Stimulated activated CD4-positive, alpha-beta T cell treated with anti-CD3 and anti-CD28 coated beads, Interleukin-2, amount 100 ng/mL, for 24 hours (primary cell): ENCODE measurements at regions not wholly inside any gene's neighbourhood (a gene's known extent, or its start where the extent isn't known, plus 50 kb on each side); places are given as distances from the start of the nearest gene placed in this dataset.
A peak's percentile ranks its signal among the peaks of the same experiment; 100 is the strongest.

Experiments used
- DNase-seq, 2 donors: peaks; one replicate each; pipeline ENCODE4 v3.0.0-alpha.2; 2020

DNA sequence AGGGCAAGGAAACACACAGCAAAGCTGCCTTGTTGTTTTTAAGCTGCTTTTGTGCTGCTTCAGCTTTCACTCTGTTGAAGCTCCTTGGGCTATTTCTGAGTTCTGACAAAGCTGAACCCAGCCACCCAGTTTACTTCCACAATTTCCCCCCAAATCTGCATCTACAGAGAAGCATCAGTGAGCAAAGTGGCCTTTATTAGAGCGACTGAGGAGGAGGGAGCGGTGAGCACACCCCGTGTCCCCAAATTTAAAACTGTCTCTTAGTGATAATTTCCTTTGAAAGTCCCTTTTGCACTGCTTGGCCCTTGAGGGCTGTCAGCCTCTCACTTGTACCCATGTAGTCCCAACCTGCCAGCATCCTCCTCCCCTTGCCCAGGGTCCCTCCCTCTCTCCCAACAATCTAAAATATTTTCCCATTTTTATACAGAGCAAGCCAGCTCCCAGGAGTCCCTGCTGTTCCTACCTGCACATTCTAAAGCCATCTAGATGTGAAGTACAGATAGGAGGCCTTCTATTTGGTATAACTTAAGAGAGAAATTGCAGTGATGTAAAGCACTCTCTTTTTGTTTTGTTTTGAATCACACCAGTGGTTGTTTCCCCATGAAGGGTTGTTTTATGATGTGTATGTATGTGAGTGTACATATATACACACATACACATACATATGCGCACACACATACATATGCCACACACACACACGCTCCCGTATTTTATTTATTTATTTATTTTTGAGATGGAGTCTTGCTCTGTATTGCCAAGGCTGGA lies 313.5 kb downstream of the TLE4 start:
- DNase-seq = no peak

DNA sequence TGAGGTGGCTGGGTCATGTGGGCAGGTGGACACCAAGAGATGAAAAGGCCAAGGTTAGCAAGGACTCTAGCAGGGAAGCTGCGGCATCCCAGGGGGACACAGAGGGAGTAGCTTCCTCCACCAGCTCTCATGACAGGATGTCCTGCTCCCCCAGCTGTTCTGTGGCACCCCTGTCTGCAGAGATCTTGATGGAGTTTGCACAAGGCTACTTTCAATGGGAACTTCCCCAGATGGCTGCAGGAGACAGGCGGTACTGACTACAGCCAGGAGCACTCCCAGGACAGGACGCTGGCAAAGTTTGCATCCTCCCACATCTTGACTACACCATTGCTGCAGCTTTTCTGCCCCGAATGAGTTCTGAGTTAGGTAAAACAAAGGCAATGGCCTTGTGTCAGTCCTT lies 312.8 kb downstream of the TLE4 start:
- DNase-seq = no peak

DNA sequence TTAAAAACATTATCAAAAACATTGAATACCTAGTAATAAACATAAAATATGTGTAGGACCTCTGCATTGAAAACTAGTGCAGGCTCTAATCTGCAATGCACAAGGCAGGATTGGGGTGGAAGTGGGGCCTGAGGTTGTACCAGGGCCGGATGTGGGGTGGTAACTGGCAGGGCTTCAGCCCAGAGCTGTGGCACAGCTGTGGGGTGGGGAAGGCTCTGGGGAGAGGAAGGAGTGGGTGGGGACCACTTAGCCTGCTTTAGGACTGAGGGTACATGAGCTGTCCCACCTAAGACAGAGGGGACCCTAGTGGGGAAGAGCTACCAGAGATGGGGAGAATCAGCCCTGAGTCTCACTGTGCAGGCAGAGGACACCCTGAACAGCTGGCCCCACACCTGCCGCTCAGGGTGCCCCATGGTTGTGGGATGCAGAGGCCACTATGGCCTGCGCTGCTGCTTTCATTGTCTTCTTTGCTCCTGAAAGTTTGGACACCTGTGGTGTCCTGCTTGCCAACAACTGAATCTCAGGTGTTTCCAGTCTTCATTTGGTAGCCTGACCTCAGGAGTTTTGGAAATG lies 311.4 kb downstream of the TLE4 start:
- peak in 1 of 2 donors; percentile 27 for DNase-seq

DNA sequence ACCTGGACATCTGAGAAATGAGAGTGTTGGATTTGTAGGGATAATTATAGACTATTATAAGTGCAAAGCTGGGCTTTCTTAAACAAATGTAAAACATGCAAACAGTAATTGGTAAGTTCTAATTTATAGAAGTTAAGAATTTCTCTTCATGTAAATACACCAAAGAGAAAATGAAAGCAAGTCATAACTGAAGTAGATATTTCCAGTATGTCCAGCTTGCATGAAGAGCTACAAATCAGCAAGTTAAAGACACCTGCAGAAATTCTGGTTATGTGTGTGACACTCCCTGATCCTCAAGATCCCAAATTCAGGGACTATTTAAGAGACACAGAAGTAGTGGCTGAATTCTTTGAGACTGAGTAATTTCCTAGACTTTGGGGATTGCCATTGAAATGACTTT lies 308.9 kb downstream of the TLE4 start:
- no peak for DNase-seq

DNA sequence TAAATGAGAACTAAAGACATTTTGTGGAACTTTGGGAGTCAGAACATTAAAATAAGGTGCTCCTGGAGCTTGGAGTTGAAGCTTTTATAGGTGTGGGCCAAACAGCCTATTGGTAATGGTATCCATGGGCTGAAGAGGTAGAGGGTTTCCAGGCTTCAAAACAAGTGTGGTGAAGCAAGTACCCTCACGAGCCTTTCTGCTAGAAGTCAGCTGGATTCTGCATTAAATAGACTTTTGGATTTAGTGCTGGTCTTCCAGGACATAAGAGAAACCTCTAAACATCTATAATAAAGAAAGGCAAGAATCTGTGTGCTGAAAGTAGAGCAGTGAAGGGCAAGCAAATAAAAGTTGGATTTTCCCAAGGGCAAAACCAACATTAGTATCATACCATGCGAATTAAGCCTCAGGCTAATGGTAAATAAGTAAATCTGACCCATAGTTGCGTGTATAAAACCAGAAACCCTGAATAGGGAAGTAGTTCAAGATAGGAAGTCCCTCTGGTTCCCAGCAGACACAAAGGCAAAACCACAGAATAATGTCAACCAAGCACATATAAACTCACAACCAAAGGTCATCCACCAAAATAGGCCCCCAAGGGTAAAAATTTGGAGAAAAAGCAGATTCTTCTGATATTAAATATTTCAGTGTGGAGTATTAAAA lies 306.3 kb downstream of the TLE4 start:
- DNase-seq = no peak

DNA sequence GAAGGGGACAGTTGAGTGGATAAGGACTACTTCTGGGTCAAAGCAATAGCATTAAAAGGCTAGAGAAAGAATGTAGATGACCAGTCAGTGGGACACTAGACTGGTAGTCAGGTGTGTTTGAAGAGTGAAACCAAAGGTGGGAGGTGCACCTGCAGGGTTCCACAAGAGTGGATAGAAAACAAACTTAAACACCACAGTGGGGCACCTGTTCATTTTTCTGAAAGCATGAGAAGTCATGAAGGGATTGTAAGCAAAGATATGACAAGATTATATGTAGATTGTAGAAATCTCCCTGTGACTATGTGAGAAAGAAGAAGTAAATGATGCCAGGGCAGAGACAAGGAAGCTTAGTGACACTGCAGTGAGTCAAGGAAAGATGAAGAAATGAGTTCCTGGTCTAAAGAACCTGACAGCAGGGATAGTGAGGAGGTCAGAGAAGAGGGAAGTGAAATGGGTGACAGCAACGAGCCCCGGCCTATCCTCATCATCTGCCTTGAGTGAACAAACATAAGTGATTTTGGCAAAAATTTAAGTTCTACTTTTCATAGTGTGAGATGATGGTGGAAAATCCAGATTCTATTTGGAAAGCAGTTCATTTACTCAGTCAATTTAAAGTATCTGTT lies 296.9 kb downstream of the TLE4 start:
- DNase-seq = no peak

DNA sequence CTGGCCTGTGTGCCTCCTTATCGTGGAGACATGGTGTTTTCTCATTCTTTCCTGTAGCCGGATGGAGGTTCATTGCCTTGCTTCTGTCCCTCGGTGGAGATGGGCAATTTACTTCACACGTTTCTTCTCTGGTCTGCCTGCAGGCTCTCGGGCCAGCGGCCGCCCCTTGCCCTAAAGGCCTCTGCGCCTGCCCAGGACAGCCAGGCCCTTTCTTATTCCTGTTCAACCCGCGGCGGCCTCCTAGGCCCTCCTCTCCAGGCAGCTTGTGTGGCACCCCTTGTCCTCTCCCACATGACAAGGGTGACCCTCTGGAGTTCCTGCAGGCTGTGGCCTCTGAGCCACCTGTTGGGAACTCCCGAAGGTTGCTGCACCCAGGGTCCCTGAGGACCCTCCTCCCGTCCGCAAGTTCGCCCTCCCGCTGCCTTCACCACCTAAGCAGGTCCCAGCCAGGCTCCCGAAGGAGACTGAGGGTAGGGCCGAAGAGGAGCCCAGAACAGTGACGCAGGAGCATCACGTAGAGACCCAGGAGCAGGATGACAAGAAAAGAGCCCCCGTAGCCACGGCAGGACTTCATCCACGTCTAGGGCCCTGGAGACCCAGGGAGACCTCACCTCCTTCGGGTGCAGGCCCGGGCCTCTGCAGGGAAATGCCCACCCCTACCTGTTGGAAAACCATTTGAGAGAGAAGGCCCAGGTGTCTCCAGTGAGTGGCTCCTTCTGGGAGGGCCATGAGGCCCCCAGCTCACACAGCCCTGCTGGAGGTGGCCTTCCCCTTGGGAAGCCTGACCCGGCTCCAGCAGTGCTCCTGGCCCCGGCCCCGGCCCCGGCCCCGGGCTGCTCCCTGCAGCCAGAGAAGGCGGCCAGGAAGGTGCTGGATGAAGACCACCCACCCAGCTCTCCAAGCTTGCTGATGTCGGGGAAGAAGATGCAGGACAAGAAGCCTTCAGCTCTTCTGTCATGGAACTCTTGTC lies 291.4 kb downstream of the TLE4 start:
- no peak for DNase-seq

DNA sequence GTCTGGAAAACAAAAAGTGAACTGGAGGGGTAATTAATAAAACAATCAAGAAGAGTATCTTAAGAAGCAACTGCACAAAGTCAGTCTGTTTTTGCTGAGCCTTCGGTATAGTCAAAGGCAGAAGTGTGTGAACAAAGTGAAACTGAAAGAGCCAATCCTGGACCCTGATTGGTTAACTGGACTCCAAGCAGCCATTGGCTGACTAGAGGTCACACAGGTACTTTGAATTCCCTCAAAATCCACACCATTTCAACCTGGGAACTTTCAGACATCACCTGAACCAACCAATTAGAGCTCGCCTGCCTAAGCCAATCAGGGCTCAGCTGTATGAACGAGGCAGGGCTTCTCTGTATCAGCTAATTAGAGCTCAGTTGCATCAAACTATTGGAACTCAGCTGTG lies 286.7 kb downstream of the TLE4 start:
- no peak for DNase-seq

DNA sequence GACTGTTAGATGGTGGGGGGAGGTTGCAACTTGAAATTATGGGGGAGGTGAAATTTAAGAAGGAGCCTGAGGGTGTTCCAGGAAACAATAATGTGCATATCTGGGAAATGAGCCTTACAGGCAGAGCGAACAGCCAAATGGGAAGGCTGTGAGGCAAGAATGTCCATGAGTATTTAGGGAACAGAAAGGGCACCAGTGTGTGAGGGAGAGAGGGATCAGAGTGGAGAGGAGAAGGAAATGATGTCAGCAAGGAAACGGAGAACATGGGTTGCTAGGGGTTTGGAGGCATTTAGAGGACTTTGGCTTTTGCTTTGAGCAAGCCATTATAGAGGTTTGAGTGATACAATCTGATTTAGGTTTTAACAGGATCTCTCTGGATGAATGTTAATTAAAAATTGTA lies 285.4 kb downstream of the TLE4 start:
- no peak for DNase-seq

DNA sequence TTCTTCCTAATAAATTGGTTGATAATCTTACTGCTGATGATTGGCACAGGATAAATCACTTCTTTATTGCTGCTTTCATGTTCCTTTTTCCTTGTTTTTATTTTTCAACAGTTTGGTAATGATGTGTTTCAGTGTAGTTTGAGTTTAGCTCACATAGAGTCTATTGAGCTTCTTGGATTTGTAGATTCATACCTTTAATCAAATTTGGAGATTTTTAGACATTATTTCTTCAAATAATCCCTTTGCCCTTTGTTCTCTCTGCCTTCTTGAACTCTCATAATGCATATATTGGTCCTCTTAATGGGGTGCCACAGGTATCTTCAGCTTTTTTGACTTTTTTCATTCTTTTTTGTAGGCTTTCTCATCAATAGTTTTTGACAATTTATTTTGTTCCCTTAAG lies 275.3 kb downstream of the TLE4 start:
- DNase-seq = no peak

DNA sequence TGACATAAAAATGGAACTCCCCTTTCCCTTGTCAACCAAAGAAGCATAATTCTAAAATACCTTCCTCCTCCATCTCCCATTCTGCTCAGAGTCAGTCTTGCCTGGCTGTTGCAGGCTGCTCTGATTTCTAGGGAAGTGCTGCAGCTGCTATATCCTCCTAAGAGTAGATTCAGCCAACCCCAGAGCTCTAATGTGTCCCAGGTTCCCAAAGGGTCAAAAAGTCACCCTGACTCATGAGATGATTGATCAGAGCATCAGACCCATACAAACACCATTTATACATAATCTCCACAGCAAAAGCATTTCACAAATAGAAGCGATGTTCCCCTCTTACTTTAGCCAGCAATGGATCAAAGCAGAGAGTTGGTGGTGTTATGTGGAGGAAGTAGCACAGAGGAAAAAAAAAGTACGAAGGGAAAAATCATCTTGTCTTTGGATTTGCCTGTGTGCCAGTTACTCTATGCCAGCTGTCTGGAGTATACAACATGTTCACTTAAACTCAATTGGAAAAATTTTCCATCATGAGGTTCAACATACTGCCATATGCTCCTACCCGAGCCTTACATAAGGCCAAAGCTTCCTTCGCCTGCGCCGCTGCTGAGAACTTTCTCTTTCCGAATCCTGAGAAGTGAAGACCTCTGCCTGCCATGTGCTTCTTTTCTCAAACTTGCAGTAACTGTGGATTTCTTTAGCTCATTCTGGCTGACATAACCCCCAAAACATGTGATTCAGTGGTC lies 258.0 kb downstream of the TLE4 start:
- no peak for DNase-seq

DNA sequence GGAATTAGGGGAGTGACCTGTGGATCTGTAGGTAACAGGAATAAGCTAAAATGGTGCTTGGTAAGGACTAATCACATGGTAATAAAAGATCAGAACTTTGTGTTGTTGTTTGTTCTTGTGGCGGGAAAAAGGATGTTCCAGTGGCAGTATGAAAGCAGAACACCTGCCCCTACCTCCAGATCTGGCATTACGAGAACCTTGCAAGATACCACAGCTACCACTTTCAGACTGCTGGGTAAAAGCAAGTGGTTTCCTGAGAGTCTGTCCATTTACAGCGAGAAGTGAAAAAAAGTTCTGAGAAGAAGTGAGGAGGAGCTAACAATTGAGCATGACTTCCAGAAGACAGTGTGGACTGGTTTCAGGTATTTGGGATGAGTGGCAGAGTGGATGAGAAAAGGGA lies 252.5 kb downstream of the TLE4 start:
- DNase-seq = no peak

DNA sequence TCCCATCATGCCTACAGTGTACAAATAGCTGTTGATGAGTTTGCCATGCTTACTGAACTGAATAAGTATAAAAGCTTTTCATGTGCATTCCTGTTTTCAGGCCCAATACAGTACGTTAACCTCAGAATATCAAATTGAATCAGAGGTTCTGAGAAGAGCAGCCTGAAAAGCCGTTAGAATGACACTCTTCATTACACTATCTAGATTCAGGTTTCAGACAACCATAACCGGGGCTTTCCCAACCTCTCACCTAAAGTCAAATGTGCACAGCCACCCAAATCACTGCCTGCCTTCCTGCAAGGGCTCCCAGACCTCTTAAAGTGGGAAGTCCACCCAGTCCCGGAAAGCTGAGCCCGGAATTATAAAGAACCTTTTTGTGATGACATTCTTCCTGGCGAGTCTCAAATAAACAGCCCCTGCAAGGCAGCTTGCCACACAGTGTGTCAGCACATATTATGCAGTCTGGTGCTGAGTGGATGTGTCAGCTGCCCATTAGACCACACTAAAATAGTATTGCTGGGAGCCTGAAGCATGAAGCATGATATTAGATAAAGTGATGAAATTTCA lies 245.8 kb downstream of the TLE4 start:
- no peak for DNase-seq

DNA sequence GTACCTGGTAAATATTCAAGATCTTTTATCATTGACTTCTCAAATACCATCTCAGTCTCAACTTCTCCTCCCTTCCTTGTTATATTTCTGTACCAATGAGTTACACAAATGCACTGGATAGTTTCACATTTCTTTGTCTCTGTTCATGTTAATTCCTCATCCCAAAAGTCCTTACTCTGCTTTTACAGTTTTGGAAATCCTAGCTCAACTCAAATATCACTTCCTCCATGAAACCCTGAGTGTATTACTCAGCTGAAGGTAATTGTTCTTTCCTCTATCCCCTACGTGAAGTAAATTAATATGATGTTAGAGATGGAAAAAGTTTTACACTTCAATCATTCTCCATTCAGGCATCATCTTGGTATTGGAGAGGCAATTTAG lies 241.5 kb downstream of the TLE4 start:
- no peak for DNase-seq

DNA sequence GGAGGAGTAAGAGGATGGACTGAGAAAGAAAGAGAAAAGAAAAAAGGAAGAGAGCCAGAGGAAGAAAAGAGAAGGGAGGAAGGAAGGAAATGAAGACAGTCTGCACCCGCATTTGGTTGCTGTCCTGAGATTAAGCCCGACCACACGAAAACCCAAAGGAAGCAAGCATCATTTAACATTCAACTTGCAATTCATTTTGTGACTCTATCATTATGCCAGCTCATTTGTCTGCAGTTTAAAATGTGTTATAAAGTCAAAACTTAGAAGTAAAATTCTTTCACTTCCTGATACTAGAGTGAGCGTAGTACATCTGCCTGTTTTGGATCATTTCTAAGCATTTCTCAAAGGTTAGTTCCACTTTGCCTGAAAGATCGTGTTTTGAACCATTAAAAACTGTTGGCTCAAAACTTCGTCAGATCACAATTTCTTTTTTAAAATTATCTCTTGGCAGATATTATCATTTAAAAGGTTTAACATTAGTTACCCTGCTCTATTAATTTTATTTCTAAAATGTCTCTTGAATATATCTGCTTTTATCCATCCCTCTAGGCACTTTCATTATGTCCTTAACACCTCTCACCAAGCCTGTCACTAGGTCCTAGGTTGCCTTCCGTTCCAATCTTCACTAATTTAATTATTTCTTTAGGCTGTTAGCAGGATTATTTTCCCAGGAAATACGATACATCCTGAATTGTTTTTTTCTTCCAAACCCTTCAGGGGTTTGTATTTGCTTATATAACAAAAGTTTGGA lies 240.9 kb downstream of the TLE4 start:
- no peak for DNase-seq

DNA sequence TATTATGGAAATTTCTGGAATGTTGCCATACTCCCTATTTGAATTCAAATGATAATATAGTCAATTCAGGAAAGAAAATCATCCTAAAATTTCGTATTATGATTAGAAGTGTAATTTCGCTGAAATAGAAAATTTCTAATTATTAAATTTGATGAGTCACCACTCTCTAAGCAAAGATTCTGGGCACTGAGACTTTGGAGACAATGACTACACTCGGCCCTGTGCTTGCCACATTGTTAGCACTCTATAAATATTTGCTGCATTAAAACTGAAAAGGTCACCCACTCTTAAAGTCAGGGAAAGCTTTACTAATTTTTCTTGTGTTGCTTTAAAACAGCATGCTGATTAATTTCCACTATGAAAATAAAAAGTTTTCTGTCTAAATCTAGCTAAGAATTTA lies 240.3 kb downstream of the TLE4 start:
- DNase-seq = no peak

DNA sequence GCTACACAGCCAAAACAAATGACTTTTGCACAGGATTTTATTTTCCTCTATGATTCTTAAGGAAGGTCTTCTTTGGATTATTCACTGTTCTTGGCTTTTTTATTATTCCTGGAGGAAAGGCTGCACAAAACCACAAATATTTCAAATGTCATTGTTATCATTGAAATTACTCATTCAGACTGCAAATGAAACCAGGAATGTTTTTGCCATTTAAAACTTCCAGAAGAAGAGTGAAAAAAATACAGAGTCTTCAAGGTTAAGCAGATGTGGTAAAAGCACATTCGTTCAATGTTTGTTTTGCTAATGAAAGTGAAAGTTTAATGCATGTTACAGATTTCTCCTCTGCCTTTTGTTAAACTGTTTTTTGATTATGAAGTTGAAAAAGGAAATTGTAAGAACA lies 238.2 kb downstream of the TLE4 start:
- DNase-seq = no peak

DNA sequence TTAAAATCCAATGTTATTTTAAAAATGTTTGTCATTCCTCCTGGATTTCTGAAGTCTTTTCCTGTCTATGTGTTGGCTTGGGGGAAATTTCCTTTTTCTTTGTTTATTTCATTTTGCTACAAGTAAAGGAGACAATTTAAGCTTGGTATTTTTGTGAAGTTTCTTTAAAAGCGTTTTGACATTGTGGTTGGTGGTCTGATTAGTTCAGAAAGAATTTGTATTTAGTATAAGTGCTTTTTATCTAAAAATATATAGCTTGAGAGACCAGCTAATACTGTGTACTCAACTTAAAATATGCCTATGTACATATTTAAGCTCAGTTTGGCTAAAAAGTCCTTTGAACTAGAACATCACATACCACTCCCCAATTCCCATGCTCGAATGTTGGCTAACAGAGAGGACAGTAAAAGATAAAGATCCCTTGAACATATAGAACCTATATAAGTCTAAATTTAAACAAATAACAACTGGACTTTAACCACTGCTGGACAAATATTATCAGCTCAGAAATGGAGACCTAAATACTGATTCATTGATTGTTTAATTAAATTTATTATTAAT lies 237.6 kb downstream of the TLE4 start:
- DNase-seq = no peak

DNA sequence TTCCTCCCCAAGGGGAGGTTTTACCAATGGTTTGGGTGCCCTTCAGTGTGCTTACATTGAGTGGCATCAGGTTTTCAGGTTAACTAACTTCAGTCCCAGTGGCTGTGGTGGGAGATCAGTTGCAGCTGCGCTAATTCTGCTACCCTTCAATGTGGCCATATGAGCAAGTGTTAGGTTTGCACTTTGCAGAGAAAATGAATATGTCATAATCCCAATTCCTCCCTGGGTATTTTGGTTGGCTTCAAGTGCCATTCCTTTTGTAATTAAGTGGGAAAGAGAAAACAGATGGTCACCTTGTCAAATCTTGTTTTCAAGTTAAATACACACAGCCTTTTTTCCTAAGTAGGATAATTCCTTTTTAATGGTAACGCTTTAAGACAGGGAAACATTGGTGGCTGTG lies 236.2 kb downstream of the TLE4 start:
- no peak for DNase-seq

DNA sequence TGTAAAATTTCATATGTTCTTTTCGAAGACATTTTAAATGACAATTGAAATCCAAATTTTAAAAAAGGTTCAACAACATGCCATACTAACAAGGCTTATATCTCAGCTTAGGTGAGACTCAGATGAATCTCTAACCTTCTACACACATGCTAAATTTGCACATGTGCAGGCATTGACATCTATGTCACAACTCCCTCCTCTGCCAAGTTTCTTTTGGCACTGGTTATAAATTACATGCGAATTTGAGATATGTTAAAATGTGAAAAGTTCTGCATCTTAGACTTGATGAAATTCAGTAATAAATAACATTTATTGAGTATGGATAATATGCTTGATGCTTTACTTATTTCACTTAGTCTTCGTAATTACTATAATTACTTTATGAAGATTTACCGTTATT lies 234.3 kb downstream of the TLE4 start:
- no peak for DNase-seq

DNA sequence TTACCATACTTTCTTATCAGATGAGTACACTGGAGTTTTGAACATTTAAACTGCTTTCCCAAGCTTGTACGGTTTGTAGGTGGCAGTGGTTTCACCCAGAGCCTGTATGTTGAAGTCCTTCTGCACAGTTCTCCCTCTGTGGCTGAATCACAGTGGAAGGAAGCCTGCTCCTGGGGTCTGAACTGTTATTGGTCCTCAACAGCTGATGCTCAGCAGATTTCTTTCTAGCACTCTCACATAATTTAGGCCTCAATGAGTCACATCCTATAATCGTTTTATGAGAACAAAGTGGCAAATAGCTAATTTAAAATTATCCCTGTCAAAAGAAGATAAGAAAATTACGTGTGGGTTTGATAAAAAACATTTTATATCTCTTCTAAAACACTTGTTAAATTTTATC lies 229.7 kb downstream of the TLE4 start:
- DNase-seq = no peak
